Thoracic aorta (tissue), 2 donors: ENCODE measurements at regions not wholly inside any gene's neighbourhood (a gene's known extent, or its start where the extent isn't known, plus 50 kb on each side); places are given as distances from the start of the nearest gene placed in this dataset.

Source experiments
- ATAC-seq: fragments of 150-250 bp; one replicate; pipeline ENCODE4 v1.8.0; 2017; ENCODE audit warnings: low read depth; ENCODE audit not compliant: insufficient number of reproducible peaks, low FRiP score
- DNase-seq: peaks from one replicate; pipeline ENCODE4 v3.0.0-alpha.2; 2020; ENCODE audit warnings: low spot score
- H3K27ac ChIP-seq, 2 donors: fragments of 200-600 bp; sonication (generic); 1 replicate in 1 of 2; 2 replicates in 1 of 2; pipeline ENCODE4 v1.5.1; 2016; ENCODE audit warnings: mild to moderate bottlenecking in 2 of 2, moderate library complexity in 2 of 2
- H3K27me3 ChIP-seq: fragments of 200-600 bp; sonication (generic); replicated peaks from 2 replicates; pipeline ENCODE4 v1.6.0; 2016; ENCODE audit warnings: mild to moderate bottlenecking; ENCODE audit not compliant: insufficient read depth
- H3K36me3 ChIP-seq: fragments of 200-600 bp; sonication (generic); one replicate; pipeline ENCODE4 v1.5.1; 2016
- H3K4me1 ChIP-seq, 2 donors: fragments of 200-600 bp; sonication (generic); 1 replicate in 1 of 2; 2 replicates in 1 of 2; pipeline versions ENCODE4 v1.5.1 to v1.6.0; 2016; ENCODE audit warnings: low read depth in 2 of 2, mild to moderate bottlenecking in 1 of 2; ENCODE audit not compliant: control insufficient read depth in 1 of 2
- H3K4me3 ChIP-seq: fragments of 200-600 bp; sonication (generic); 2 replicates; pipeline ENCODE4 v1.5.1; 2016; ENCODE audit warnings: mild to moderate bottlenecking
- H3K9me3 ChIP-seq: fragments of 200-600 bp; sonication (generic); 2 replicates; pipeline ENCODE4 v1.5.1; 2016
- TF ChIP-seq, protein P1 (sequence below): fragments of 200-600 bp; sonication (generic); IDR thresholded peaks from one replicate; pipeline ENCODE4 v1.5.1; 2019; ENCODE audit warnings: antibody characterized with exemption

DNA sequence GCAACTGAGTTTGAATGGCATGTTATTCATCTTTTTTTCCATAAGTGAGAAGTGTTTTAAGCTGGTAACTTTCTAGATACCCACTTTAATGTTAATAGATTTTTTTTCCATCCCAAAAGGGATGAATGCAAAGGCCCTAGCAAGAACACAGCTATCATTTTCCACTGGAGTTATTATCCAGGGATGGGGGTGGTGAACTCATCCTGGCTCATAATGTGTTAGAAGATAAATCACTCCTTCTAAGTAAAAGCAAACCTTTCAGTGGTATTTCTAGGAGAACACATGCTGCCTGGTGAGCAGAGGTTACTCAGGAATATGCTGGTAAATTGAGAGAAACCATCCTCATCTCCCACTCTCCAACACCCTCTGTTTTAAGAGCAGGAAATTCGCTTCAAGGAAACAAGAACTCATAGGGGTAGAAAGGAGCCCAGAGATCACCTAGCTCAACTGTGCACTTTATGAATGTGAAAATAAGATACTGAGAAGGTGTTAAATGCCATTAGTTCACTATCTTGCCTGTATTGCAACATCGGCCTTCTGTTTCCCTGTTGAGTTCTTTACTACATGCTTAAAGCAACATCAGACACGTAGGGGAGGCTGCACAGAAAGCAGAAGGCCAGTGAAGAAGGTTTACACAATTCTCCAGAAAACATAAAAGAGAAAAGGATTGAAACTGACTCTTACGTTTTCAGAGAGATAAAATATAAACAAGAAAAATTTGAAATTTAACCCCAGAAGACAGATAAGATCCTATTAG lies 264.0 kb upstream of the PRKCQ start:
- no peak for ATAC-seq
- H3K36me3 ChIP-seq: no peaks in the 10 kb centered on the region
- no peak overlapping the region for H3K4me3 ChIP-seq
- no peak for DNase-seq
- TF ChIP-seq, protein P1, sequence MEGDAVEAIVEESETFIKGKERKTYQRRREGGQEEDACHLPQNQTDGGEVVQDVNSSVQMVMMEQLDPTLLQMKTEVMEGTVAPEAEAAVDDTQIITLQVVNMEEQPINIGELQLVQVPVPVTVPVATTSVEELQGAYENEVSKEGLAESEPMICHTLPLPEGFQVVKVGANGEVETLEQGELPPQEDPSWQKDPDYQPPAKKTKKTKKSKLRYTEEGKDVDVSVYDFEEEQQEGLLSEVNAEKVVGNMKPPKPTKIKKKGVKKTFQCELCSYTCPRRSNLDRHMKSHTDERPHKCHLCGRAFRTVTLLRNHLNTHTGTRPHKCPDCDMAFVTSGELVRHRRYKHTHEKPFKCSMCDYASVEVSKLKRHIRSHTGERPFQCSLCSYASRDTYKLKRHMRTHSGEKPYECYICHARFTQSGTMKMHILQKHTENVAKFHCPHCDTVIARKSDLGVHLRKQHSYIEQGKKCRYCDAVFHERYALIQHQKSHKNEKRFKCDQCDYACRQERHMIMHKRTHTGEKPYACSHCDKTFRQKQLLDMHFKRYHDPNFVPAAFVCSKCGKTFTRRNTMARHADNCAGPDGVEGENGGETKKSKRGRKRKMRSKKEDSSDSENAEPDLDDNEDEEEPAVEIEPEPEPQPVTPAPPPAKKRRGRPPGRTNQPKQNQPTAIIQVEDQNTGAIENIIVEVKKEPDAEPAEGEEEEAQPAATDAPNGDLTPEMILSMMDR: no peak
- no peaks in the 10 kb centered on the region for H3K27me3 ChIP-seq
- H3K4me1 ChIP-seq: no peaks in the 10 kb centered on the region
- no peak overlapping the region for H3K27ac ChIP-seq
- no peaks in the 10 kb centered on the region for H3K9me3 ChIP-seq

DNA sequence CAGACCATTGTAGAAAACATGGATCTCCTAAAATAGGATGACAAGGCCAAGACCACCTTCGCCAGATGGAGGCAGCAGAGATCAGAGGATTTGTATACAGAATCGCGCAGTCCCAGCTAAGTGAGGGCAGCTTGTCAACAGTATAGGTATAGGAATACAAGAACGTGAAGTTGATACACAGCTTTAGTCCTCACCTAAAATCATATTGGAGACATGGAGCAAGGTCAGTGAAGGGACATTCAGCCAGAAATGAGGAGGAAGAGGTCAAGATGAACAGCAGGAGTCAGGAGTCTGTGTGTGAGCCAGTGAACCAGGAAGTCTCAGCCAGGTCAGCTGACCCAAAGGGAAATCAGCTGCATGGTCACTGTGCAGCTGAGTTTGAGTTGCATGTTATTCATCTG lies 263.4 kb upstream of the PRKCQ start:
- H3K4me3 ChIP-seq: no peak overlapping the region
- H3K36me3 ChIP-seq: no peaks in the 10 kb centered on the region

DNA sequence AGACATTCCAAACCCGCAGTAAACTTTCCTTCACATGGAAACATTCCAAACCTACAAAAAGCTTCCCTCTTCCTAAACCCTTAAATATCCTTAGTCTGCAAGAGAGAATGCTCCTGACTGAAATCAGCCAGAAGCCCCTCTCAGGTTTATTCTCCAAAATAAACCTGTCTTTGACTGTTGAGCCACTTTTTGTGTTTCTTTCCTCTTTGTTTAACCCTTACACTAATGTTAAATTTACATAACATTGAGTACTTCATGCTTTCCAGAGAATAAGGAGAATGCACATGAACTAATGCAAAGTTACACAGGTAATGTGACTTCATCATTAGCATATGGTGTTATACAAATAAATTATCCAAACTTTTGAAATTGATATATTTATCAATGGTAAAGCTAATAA lies 262.6 kb upstream of the PRKCQ start:
- Histone ChIP-seq H3K27me3 (no peaks in the 10 kb centered on the region), H3K36me3 (no peaks in the 10 kb centered on the region), H3K4me1 (no peaks in the 10 kb centered on the region), H3K9me3 (no peaks in the 10 kb centered on the region), H3K27ac (no peak overlapping the region), H3K4me3 (no peak overlapping the region)
- ATAC-seq (no peak), DNase-seq (no peak)
- TF ChIP-seq, protein P1: no peak

More for the DNA sequence above, 263.4 kb upstream of the PRKCQ start:
- no peak for ATAC-seq
- no peaks in the 10 kb centered on the region for H3K4me1 ChIP-seq
- no peaks in the 10 kb centered on the region for H3K9me3 ChIP-seq
- no peak for DNase-seq
- TF ChIP-seq, protein P1: no peak
- no peak overlapping the region for H3K27ac ChIP-seq
- H3K27me3 ChIP-seq: no peaks in the 10 kb centered on the region

DNA sequence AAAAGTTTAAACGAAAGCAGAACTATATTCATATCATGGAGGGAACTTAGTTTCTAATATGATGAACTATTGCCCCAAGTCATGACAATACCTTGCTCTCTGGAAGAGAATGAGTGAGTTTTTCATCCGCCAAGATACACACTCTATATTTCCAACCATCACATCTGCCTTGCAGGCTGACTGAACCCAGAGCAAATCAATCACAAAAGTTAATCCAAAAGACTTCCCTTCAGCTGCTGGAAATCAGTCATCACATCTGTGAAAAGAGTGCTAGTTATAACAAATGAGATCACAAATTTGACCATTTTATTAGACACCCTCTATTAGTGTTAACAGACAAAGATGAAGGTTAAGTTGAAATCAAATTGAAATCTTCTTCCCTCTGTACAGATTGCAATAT lies 261.7 kb upstream of the PRKCQ start:
- Histone ChIP-seq H3K27ac (no peak overlapping the region), H3K27me3 (no peaks in the 10 kb centered on the region), H3K9me3 (no peaks in the 10 kb centered on the region), H3K4me1 (no peaks in the 10 kb centered on the region), H3K4me3 (no peak overlapping the region), H3K36me3 (no peaks in the 10 kb centered on the region)
- ATAC-seq (no peak), DNase-seq (no peak)
- TF ChIP-seq, protein P1: no peak

DNA sequence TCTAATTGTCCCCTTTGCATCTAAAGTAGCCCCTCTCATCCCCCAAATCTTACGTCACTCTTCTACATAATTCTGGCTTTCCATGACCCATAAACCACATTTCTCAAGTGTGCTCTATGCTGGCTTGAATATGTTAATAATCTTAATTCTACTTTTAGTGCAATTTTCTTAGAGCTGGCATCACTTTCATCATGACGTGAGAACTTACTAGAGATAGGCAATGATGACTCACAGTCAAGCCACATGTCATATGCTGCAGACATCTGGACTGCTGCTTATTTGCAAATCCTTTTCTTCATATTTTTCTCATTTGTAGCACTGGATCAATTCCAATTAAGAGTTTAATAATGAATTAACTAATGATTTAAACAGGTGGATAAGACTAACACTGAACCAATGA lies 260.7 kb upstream of the PRKCQ start:
- no peaks in the 10 kb centered on the region for H3K36me3 ChIP-seq
- no peak for ATAC-seq
- no peaks in the 10 kb centered on the region for H3K27me3 ChIP-seq

More for the DNA sequence above, 260.7 kb upstream of the PRKCQ start:
- H3K4me3 ChIP-seq: no peak overlapping the region
- no peak overlapping the region for H3K27ac ChIP-seq
- H3K9me3 ChIP-seq: no peaks in the 10 kb centered on the region
- no peaks in the 10 kb centered on the region for H3K4me1 ChIP-seq
- no peak for DNase-seq
- TF ChIP-seq, protein P1: no peak
